ENCODE measurements at regions not wholly inside any gene's neighbourhood (a gene's known extent, or its start where the extent isn't known, plus 50 kb on each side); places are given as distances from the start of the nearest gene placed in this dataset.
A peak's percentile ranks its signal among the peaks of the same experiment; 100 is the strongest.

GRCh38 chr13:21987793-21988192, 316.9 kb downstream of the FGF9 start:
- H3K9me3 Mint-ChIP-seq, result peaks cover 9% of the 10 kb centered on the region
- peaks cover 4% of the 10 kb centered on the region for H3K36me3 Mint-ChIP-seq (ENCODE audit: low read depth)
- H3K27me3 Mint-ChIP-seq (ENCODE audit: low read depth, poor library complexity), result no peaks in the 10 kb centered on the region
- no peak for DNase-seq
- no peaks in the 10 kb centered on the region for H3K4me1 Mint-ChIP-seq
- H3K4me3 Mint-ChIP-seq, result no peak overlapping the region
- no peak for TF ChIP-seq CTCF (IDR thresholded peaks at IDR 0.05)
- no peak overlapping the region for H3K27ac Mint-ChIP-seq

GRCh38 chr13:21988624-21989023, 317.8 kb downstream of the FGF9 start:
- no peak for DNase-seq
- H3K27me3 Mint-ChIP-seq (ENCODE audit: low read depth, poor library complexity), result no peaks in the 10 kb centered on the region
- peaks cover 9% of the 10 kb centered on the region for H3K9me3 Mint-ChIP-seq
- H3K4me1 Mint-ChIP-seq, result no peaks in the 10 kb centered on the region
- no peak overlapping the region for H3K4me3 Mint-ChIP-seq
- no peak for TF ChIP-seq CTCF (IDR thresholded peaks at IDR 0.05)
- H3K27ac Mint-ChIP-seq, result no peak overlapping the region
- H3K36me3 Mint-ChIP-seq (ENCODE audit: low read depth), result peaks cover 4% of the 10 kb centered on the region

- no peak for TF ChIP-seq CTCF (IDR thresholded peaks at IDR 0.05)
- no peaks in the 10 kb centered on the region for H3K9me3 Mint-ChIP-seq
- no peaks in the 10 kb centered on the region for H3K36me3 Mint-ChIP-seq (ENCODE audit: low read depth)
- no peak overlapping the region for H3K27ac Mint-ChIP-seq
- peaks cover 34% of the 10 kb centered on the region for H3K4me1 Mint-ChIP-seq
- DNase-seq, result no peak
- peaks cover 6% of the 10 kb centered on the region for H3K27me3 Mint-ChIP-seq (ENCODE audit: low read depth, poor library complexity)
- H3K4me3 Mint-ChIP-seq, result no peak overlapping the region
Measured at GRCh38 chr13:21996049-21996448, 325.2 kb downstream of the FGF9 start.

- no peak for TF ChIP-seq CTCF (IDR thresholded peaks at IDR 0.05)
- Mint-ChIP-seq H3K36me3 (ENCODE audit: low read depth) (no peaks in the 10 kb centered on the region), H3K9me3 (no peaks in the 10 kb centered on the region), H3K27ac (no peak overlapping the region), H3K4me1 (peaks cover 34% of the 10 kb centered on the region), H3K4me3 (no peak overlapping the region), H3K27me3 (ENCODE audit: low read depth, poor library complexity) (peaks cover 6% of the 10 kb centered on the region)
- no peak for DNase-seq
Measured at GRCh38 chr13:21997726-21998125, 326.9 kb downstream of the FGF9 start.

- peak; percentile 33 for DNase-seq
- no peaks in the 10 kb centered on the region for H3K36me3 Mint-ChIP-seq (ENCODE audit: low read depth)
- H3K4me1 Mint-ChIP-seq, result peaks cover 34% of the 10 kb centered on the region
- no peak for TF ChIP-seq CTCF (IDR thresholded peaks at IDR 0.05)
- H3K27me3 Mint-ChIP-seq (ENCODE audit: low read depth, poor library complexity), result peaks cover 6% of the 10 kb centered on the region
- H3K27ac Mint-ChIP-seq, result peak overlapping the region; percentile 12
- peak overlapping the region; percentile 23 for H3K4me3 Mint-ChIP-seq
- H3K9me3 Mint-ChIP-seq, result no peaks in the 10 kb centered on the region
Measured at GRCh38 chr13:21998279-21998990, 327.6 kb downstream of the FGF9 start.

- no peaks in the 10 kb centered on the region for H3K9me3 Mint-ChIP-seq
- H3K36me3 Mint-ChIP-seq (ENCODE audit: low read depth), result no peaks in the 10 kb centered on the region
- peaks cover 6% of the 10 kb centered on the region for H3K27me3 Mint-ChIP-seq (ENCODE audit: low read depth, poor library complexity)
- H3K4me1 Mint-ChIP-seq, result peaks cover 34% of the 10 kb centered on the region
- no peak overlapping the region for H3K4me3 Mint-ChIP-seq
- peak overlapping the region; percentile 3 for H3K27ac Mint-ChIP-seq
- DNase-seq, result no peak
- TF ChIP-seq CTCF (IDR thresholded peaks at IDR 0.05), result no peak
Measured at GRCh38 chr13:21999666-22000065, 328.8 kb downstream of the FGF9 start.
